ENCODE measurements at regions not wholly inside any gene's neighbourhood (a gene's known extent, or its start where the extent isn't known, plus 50 kb on each side); places are given as distances from the start of the nearest gene placed in this dataset.

DNA sequence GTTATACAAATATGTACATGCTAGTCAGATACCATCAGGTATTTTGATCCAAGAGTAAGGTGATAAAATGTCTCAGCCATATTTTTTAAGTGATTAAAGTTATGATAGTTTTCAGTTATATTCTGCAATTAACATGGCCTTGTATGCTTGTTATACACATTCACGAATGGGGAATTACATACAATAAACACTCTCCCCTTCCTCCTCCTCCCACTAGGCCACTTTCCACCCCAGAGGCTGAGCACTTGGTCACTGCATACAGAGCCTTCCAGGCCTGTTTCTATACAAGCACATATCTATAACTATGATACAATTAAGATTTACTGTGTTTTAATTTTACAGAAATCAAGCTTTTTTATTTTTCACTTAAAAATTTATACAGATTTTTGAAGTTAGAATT is 104.7 kb upstream of the PIK3R1 start:
- TF ChIP-seq POLR2AphosphoS5 (IDR thresholded peaks at IDR 0.05) (no peak), CTCF (IDR thresholded peaks at IDR 0.05) (no peak), EP300 (IDR thresholded peaks at IDR 0.05) (no peak)

Measured in stomach (tissue), 4 donors.